ENCODE measurements at regions not wholly inside any gene's neighbourhood (a gene's known extent, or its start where the extent isn't known, plus 50 kb on each side); places are given as distances from the start of the nearest gene placed in this dataset.

GRCh38 chr21:38734646-38735365 lies 70.9 kb upstream of the ETS2 start:
- Histone ChIP-seq H3K9me3 (ENCODE audit: low read length) (no peaks in the 10 kb centered on the region), H3K27me3 (ENCODE audit: control insufficient read depth in 1 of 2, insufficient read depth in 2 of 2, low read length in 2 of 2) (no peaks in the 10 kb centered on the region), H3K4me3 (replicated peaks in 1 of 3; ENCODE audit: insufficient read depth in 1 of 3, low read depth in 2 of 3, low read length in 3 of 3) (no peak overlapping the region), H3K79me2 (ENCODE audit: insufficient read depth, low read length) (no peaks in the 10 kb centered on the region), H2AFZ (ENCODE audit: low read length) (no peak overlapping the region), H3K4me2 (ENCODE audit: low read depth, low read length) (no peak overlapping the region), H3K4me1 (ENCODE audit: insufficient read depth, low read length) (peaks cover 34% of the 10 kb centered on the region), H4K20me1 (ENCODE audit: insufficient read depth, low read length) (no peaks in the 10 kb centered on the region), H3K27ac (ENCODE audit: extremely low read length, insufficient read depth, low read length) (no peak overlapping the region), H3K36me3 (replicated peaks in 1 of 2; ENCODE audit: control insufficient read depth in 1 of 2, insufficient read depth in 2 of 2, low read length in 2 of 2) (no peaks in the 10 kb centered on the region), H3K9ac (ENCODE audit: insufficient read depth, low read depth, low read length) (no peak overlapping the region)
- ChIA-PET CTCF (ENCODE audit: low intra/inter-chr PET ratio, low total read pairs) (interaction anchor here (0.7 to 2.0 kb wide), 4 partner anchors 60 to 403 kb away, joined by 3 to 23 read pairs (median 6); no protein-coding TSS in a partner anchor), POLR2A (no interaction called here)
- no peak for TF ChIP-seq LBX2 (CRISPR knock-in tag; IDR thresholded peaks at IDR 0.05; ENCODE audit: borderline replicate concordance)
- no TSS peak for BruUV-seq (replicated peaks)
- in situ Hi-C loops (cut with HindIII; ENCODE audit: extremely low pct_ligation_motif_present, low pct_unique_long_range_greater_than_20kb) (loop anchor here (5.0 kb wide), 1 partner anchor 402 kb away; no protein-coding TSS in a partner anchor), intact Hi-C loops (cut with micrococcal nuclease; ENCODE audit: unreplicated experiment) (loop anchor here (1.0 to 5.0 kb wide), 6 partner anchors 72 to 405 kb away; no protein-coding TSS in a partner anchor)
- DNase-seq (ENCODE audit: low spot score) (no peak), ATAC-seq (no peak), FAIRE-seq (no peak)
- WGBS (ENCODE audit: low lambda C conversion rate), result 68% methylated on average over 8 of the region's 8 CpGs

- Histone ChIP-seq H3K9ac (ENCODE audit: insufficient read depth, low read depth, low read length) (no peak overlapping the region), H2AFZ (ENCODE audit: low read length) (no peak overlapping the region), H4K20me1 (ENCODE audit: insufficient read depth, low read length) (no peaks in the 10 kb centered on the region), H3K27me3 (ENCODE audit: control insufficient read depth in 1 of 2, insufficient read depth in 2 of 2, low read length in 2 of 2) (no peaks in the 10 kb centered on the region), H3K27ac (ENCODE audit: extremely low read length, insufficient read depth, low read length) (no peak overlapping the region), H3K4me1 (ENCODE audit: insufficient read depth, low read length) (peaks cover 32% of the 10 kb centered on the region), H3K79me2 (ENCODE audit: insufficient read depth, low read length) (no peaks in the 10 kb centered on the region), H3K36me3 (replicated peaks in 1 of 2; ENCODE audit: control insufficient read depth in 1 of 2, insufficient read depth in 2 of 2, low read length in 2 of 2) (no peaks in the 10 kb centered on the region), H3K9me3 (ENCODE audit: low read length) (no peaks in the 10 kb centered on the region), H3K4me3 (replicated peaks in 1 of 3; ENCODE audit: insufficient read depth in 1 of 3, low read depth in 2 of 3, low read length in 3 of 3) (no peak overlapping the region), H3K4me2 (ENCODE audit: low read depth, low read length) (no peak overlapping the region)
- DNase-seq (ENCODE audit: low spot score) (no peak), ATAC-seq (no peak), FAIRE-seq (no peak)
- WGBS (ENCODE audit: low lambda C conversion rate), result 61% methylated on average over 3 of the region's 3 CpGs
- CTCF ChIA-PET (ENCODE audit: low intra/inter-chr PET ratio, low total read pairs), result no interaction called here
- TF ChIP-seq DMAP1 (CRISPR knock-in tag; IDR thresholded peaks at IDR 0.05), result no peak
- no peak for TF ChIP-seq ZNF652 (CRISPR knock-in tag; IDR thresholded peaks at IDR 0.05; ENCODE audit: borderline replicate concordance, low read depth)
- TF ChIP-seq FOXO4 (CRISPR knock-in tag; conservative IDR thresholded peaks at IDR 0.05), result no peak
- no peak for TF ChIP-seq RFX3 (CRISPR knock-in tag; IDR thresholded peaks at IDR 0.05)
- no peak for TF ChIP-seq ARNTL (CRISPR knock-in tag; IDR thresholded peaks at IDR 0.05)
- no peak for TF ChIP-seq NR2F1 (CRISPR knock-in tag; IDR thresholded peaks at IDR 0.05)
- no peak for TF ChIP-seq ZNF33A (CRISPR knock-in tag; IDR thresholded peaks at IDR 0.05; ENCODE audit: borderline replicate concordance)
- no peak for TF ChIP-seq KDM5B (CRISPR knock-in tag; IDR thresholded peaks at IDR 0.05; ENCODE audit: borderline replicate concordance)
- no peak for TF ChIP-seq KDM6A (CRISPR knock-in tag; IDR thresholded peaks at IDR 0.05; ENCODE audit: low read depth)
- BruUV-seq (replicated peaks), result no TSS peak
- intact Hi-C loops (cut with micrococcal nuclease; ENCODE audit: unreplicated experiment) (loop anchor here (2.0 kb wide), 2 partner anchors 71 to 287 kb away; no protein-coding TSS in a partner anchor), in situ Hi-C loops (cut with HindIII; ENCODE audit: extremely low pct_ligation_motif_present, low pct_unique_long_range_greater_than_20kb) (no loop called here)
- POLR2A ChIA-PET, result no interaction called here
Observed at GRCh38 chr21:38735626-38736206, 70.0 kb upstream of the ETS2 start.
